AG08396 (cell line): ENCODE measurements at regions not wholly inside any gene's neighbourhood (a gene's known extent, or its start where the extent isn't known, plus 50 kb on each side); places are given as distances from the start of the nearest gene placed in this dataset.
A peak's percentile ranks its signal among the peaks of the same experiment; 100 is the strongest.

Source experiments
- DNase-seq: peaks from one replicate; pipeline ENCODE4 v3.0.0; 2012; ENCODE audit warnings: low spot score, mixed read lengths

DNA sequence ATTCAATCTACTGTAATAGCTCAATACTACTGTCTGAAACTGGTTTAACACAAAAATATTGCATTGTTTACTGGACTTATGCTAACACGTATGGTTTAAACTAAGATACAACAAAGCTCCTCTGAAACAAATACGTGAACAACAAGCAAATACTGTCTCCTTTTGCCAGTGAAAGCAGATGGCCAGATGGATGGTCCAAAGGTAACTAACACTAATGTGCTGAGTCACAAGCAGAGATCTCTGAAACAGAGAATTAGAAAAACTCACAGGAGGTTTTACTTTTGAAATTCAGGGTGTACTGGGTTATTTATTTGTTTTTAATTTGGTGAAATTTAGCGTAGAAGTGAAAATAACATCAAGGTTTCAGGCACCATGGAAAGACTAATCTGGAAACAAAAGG lies 124.3 kb upstream of the SOX4 start:
- no peak for DNase-seq

DNA sequence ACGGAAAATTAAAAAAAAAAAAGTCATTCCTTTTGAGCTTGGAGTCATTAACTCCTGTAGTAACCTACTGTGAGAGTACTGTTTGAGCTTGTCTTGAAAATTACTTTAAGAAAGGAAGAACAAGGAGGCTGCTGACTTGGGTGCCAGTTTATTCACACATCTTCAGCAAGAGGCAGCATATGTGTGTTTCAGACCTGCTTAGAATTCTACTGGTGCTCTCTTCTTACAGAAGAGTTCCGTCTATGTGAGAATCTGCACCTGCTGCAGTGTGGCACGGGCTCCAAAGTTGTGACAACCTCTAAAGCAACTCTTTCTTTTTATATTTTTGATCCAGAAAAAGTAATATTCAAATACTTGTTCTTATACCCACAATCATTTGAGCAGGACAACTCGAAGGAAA lies 117.4 kb upstream of the SOX4 start:
- DNase-seq, result no peak

DNA sequence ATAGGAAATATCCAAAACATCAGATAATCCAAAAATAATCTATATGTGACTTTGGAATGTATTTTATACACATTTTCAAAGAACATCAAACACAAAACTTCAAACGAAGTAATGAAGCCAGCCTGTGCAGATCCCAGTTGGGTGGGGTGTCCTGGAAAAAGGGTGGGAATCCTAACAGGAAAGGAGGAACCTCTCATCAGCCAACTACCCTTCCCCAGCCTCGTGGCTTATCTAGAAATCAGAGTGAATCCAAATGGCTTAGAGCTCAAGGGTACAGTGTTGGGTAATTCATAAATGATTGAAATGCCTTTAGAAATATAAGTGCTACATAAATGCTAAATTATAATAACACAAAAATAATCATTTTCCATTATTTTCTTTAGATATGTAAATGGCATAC lies 115.1 kb upstream of the SOX4 start:
- no peak for DNase-seq

DNA sequence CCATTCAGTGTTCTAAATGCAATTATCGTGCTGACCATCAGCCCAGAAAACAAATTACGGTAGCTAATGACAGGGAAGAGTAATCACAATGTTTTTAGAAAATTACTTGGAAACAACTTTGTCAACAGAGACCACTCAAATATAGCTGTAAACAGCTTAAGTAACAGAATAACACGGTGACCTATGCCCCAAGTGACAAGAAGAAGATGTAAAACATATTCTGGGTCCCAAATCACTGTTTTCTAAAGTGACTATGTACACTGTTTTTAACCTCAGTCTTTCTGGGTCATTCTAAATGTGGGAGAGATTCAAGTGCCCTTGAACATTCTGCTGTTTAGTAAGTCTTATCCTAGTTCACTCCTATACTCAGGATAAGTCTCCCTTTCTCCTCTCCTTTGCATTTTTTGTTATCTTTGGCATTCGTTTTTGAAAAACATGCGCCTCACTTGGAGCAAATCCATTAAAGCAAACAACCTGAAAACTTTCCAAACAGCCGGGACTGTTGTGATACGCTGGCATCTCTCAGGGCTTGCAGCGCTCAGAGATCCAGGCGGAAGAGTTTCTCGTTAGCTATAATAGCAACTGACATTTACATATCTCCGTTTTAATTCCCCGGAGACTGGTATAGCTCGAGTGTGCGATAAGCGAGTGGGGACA lies 114.5 kb upstream of the SOX4 start:
- DNase-seq, result peak; percentile 10

DNA sequence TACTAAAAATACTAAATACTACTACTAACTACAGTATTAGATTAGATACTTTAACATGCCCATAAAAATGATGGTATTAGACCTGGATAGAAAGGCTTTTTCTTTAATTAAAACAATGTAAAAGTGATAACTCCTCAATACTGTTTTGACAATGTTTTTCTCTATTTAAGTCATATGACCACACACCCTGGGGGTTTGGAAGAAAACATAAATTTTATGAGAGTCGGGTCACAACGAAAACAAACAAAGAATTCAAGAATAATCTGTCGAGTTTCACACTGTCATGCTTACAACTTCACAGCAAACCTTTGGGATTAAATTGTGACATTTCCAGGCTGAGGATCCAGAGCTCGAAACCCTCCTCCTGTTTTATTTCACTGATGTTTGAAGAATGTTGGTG lies 107.4 kb upstream of the SOX4 start:
- DNase-seq, result no peak

DNA sequence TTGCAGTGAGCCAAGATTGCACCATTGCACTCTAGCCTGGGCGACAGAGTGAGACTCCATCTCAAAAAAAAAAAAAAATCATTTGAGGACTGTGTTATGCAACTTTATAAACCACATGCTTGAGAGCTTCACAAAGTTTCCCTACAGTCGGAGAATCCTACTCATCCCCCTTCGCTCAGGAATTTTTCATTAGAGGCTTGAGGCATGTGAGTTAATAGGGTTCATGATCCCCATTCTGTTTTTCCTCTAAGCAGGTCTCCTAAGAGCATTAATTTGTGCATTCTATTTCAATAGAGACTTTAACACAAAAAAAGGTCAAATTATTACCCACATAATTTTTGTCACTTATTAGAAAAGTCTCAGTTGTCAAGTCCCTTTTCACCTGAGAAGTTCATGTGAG lies 103.7 kb upstream of the SOX4 start:
- no peak for DNase-seq

DNA sequence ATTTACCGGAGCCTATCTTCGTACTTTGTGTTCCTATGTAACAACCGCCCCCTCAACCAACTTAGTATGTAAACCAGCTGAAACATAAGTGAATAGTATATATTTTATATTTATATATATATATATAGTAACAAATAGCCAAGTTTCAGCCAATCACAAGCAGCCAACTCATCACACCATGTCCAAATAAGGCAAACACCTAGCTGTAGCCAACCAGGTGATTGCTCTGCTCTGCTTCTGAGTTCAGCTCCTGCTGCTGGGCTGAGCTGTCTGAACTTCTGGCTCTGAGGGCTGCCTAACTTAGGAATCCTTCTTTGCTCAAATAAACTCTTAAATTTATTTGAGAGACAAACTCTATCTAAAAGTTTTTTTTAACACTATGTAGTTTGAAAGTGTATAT lies 101.6 kb upstream of the SOX4 start:
- no peak for DNase-seq

DNA sequence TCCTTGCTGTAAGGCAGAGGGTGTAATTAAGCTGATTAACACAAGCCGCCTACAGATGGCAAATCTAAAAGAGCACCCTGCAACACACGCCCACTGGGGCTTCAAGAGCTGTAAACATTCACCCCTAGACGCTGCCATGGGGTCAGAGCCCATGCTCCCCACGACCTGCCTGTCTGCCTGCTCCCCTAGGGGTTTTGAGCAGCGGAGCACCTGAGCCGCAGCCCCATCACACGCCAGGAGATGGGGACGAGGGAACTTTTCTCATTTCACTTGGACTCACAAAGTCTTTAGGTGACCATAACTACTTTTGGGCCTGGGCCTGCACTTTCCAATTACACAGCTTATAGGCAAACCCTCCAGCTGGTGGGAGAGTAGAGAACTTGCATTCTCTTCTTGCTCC lies 99.0 kb upstream of the SOX4 start:
- no peak for DNase-seq

DNA sequence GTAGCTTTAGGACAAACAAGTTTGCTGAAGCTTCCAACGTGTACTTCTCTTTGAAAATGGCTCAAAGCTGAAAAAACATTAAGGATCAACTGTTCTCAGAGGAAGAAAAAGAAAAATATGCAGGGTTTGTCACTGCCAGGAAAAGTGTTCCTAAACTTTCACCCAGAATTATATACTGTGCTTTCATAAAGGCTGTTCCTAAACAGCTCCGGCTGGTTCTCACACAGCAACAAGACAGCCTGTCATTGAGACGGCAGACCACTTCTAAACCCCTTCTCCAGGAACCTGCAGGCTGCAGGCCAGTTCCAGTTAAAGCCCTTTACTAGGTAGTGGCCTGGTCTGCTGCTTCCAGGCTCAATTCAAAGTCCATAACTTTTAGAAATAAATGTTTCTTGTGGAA lies 97.4 kb upstream of the SOX4 start:
- DNase-seq, result no peak

DNA sequence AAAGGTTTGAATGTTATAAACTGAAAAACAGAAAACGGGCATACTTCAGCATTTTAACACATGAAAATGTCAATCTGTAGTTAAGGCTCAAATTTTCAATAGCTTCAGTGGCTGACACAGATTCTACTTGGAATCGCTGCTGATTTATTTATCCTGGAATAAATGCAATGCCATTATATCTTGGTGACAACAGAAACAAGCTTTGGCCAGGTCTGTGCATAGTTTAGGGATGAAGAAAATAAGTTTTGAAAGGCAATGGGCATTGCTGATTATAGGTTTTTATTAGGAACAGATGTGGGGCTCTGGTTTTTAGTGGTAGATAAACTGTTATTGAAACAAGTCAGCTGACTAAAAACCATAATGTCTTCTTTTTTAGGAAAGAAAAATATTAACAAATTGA lies 96.8 kb upstream of the SOX4 start:
- no peak for DNase-seq

DNA sequence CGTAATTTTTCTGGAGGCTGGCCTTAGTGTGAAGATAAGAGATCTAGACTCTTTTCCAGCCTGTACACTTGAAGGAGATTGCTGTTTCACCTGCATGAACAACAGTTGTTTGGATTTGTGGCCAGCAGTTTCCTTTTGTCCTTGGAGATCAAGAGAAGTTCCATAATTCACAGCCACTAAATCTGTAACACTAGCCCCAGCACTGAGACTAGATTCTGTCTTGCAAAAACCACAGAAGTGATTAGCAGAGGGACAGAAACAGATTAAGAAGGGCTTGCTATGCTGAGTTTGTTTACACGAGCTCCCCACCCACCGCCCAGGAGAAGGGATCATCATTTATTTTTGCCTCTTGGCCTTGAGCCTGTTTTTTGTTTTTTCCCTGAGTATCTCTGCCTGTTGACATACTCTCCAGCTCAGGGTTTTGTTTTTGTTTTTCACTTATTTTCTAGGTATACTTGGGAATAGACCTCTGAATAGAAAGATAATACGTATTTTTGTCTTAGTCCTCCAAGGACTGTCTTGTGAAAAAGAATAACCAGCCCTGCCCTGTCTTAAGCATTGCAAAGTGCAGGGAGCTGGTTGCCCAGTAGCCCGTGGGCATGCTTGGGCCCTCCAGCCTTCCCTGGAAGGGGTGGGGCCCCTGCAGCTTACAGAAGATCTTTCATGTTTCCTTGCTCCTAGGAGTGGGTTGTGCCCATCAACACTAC lies 93.1 kb upstream of the SOX4 start:
- DNase-seq, result no peak

DNA sequence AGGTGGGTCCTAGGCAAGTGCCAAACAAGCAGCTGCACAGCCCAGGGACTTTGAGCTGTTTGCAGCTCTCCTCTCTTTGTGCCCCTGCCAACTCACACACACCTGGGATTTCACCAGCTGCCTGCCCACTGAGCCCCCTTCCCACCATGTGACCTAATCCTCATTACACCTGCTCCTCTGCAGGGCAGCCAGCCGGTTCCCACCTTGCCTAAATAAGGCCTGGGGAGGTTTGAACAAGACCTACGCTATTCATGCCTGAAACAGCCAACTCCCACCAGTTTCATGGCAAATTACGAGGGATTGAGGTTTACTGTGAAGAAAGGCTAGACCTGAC lies 92.6 kb upstream of the SOX4 start:
- no peak for DNase-seq

DNA sequence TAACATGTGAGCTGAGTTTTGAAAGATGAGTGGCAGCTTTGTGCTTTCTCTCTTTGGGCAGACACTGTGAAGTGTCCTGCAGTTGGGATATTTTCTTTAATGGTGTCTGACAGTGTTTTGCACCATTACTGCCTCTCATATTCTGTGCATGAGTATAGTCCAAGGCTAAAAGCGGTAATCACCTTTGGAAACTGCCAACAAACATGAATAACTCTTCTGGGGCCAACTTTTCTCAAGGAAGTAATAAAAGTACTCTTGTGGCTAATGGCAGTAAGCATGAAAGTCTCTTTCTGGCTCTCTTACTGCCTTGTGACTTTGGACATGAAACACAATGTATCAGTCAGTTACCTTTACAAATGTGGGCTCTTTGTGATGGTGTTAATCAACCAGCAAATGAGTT lies 91.7 kb upstream of the SOX4 start:
- no peak for DNase-seq

DNA sequence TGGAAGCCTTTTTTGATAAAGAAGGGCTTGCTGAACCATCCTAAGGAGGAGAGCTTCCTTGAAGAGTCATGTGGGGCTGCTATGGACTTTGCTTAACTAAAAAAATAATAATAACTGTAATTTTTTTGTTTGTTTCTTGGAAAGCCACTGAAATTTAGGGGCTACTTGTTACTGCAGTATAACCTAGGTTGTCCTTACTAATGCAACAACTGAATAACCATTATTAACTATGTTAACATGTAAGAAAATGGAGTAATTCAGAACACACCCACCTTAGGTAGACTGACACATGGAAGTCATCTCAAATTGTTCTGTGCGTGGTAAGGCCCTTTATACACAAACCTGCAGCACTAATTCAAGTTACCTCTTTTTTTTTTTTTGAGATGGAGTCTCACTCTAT lies 90.9 kb upstream of the SOX4 start:
- no peak for DNase-seq

DNA sequence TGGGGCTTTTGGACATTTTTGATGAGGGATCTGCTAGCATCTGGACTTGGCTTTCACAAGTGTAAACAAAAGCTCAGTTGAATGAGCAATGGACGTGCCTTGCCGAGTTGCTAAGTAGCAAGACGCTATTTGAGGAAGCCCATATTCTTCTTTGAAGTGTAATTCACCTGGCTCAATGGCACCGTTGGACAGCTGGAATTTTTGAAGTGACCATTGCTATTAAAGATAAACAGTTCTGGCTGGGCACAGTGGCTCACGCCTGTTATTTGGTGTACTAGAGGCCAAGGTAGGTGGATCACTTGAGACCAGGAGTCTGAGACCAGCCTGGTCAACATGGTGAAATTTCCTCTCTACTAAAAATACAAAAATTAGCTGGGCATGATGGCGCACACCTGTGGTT lies 88.8 kb upstream of the SOX4 start:
- no peak for DNase-seq

DNA sequence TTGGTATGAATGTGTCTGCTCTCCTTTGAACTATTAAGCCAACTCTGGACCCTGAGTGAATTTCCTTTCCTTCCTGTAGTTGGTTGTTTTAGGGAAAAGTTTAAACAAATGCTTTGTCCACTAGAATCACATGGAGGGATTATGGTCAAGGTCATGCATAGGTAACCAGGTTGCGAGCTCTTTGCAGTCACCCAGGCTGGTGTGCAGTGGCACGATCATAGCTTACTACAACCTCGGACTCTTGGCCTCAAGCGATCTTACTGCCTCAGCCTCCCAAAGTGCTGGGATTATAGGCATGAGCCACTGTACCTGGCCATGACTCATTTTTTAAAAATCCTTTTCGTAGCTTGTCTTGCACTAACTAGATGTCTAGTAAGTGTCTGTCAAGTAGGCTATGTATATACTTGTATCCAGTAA lies 88.0 kb upstream of the SOX4 start:
- DNase-seq, result no peak

DNA sequence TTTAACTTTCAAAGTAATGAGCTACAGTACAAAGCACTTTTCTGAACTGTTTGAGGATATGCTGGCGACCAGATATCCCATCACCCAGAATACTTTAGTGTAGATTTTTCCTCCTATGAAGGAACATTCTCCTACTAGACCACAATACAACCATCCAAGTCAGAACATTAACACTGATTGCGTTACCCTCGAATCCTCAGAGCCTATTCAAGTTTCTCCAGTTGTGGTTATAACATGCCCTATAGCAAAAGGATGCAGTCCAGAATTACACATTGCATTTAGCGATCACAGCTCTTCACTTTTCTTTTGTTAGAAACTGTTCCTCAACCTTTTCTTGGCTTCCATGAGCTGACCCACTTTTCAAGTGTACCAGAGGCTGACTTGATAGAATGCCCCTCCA lies 87.4 kb upstream of the SOX4 start:
- DNase-seq, result no peak

DNA sequence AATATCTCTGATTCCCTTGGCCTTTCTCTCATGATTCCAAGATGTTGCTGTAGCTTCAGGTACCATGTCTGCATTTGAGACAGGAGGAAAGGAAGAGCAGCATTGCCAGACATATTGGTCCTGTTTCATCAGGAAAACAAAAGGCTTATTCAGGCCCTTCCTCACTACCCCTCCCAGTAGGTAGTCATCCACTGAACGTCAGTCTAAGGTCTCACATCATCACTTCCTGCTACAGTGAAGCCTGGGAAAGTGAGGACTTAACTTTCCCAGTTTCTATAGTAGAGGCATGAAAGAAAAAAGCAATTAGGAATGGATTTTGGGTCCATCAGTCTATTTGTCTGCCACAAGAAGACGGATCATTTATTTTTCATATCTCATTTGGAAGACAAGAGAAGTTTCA lies 85.7 kb upstream of the SOX4 start:
- no peak for DNase-seq

DNA sequence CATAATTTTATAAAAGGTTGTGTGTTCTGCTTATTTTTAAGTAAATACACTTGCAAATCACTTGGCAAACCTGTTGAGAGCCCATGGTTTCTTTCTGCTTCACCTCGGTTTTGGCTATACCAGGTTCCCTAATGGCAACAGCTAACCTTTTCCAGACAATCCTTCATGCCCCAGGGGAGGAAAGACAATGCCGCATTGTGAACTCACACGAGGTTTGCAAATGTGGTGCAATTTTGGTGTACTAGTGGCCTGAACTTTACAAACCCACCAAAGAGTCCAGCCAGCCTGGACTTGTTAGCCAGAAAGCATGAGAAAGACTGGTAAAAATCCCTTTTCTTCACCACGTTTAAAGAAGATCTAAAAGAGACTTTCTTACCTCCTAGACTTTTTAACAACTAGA lies 84.8 kb upstream of the SOX4 start:
- DNase-seq, result no peak

DNA sequence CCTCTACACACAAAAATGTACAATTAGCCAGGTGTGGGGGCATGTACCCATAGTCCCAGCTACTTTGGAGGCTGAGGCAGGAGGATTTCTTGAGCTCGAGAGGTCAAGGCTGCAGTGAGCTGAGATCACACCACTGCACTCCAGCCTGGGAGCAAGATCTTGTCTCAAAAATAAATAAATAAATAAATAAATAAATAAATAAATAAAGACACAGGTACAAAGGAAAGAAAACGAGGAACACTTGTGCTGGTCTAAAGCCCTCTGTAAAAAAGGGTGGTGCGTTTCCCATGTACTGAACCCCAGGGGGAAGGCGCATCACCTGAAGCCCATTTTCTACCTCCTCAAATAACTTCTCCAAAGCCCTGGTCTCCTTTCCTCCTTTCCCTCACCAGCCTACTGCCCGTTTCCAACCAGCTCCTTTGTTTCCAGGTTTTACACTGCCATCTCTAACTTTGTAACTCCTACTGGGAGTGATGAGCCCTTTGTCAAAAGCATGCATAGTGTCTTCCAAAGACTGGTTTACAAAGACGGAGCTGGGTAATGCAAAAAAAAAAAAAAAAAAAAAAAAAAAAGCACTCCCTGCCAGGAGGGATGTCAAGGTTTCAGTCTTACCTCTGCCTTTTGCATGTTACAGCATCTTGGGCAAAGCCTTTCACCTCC lies 81.5 kb upstream of the SOX4 start:
- DNase-seq, result no peak

DNA sequence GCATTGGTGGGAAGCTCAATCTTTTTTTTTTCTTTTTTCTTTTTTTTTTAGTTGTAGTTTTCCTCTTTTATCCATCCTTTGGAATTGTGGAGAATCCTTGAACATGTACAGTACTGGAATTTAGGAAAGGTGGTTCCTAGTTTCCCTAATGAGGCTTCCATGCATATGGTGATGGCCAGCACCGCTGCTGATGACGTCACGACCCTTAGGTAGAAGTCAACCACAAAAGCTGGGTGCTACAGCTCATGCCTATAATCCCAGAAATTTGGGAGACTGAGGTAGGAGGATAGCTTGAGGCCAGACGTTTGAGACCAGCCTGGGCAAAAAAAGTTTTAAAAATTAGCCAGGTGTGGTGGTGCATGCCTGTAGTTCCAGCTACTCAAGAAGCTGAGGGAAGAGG lies 79.3 kb upstream of the SOX4 start:
- no peak for DNase-seq

DNA sequence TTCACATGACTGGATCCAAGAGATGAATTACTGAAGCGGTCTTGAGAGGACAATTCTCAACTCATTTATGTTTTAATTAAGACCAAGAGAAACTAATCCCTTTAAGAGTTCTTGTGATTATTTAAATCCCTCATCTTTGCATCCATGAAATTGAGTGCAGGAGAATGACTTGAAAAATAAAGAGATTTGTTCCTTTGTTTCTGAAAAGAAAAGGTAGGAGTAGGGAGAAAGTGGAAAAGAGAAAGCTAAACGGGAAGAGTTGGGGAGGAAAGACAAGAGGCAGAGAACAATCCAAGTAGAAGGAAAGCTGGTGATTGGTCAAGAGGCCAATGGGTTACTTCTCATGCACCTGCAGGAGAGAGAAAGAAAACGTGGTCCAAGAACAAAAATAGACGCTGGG lies 75.2 kb upstream of the SOX4 start:
- no peak for DNase-seq

DNA sequence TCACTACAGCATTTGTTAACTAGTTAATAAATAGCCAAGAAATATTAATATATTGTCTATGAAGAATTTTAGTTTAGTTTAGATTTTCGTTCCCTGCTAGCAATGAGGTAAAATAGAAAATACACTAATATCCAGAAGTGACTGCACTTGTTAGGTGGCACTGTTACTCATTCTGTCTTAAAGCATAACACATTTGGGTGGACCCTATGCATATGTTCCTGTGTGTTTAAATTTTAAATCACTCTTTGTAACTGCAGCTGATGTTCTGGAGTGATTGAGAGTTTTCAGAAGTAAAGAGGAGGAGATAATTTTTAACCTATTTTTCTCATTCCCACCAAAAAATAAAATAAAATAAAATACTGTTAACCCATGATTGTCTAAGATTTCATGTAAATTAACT lies 73.9 kb upstream of the SOX4 start:
- no peak for DNase-seq

DNA sequence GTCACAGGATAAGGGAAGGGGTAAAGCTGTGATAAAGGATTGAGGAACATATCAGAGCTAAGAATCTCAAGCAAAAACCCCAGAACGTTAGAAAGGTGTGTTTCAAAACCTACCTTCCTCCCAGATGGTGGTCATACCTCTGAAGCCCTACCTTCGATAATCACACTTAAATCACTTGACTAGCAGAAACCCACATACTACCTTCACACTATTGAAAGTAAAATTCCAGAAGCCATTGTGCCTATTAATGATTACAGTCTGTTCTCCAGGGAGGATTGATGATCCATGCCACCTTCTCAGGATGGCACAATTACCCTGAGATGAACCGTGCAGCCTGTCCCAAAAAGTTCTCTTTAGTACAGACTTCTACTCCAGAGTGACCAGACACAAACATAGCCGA lies 72.3 kb upstream of the SOX4 start:
- no peak for DNase-seq
